GM12892 (cell line): ENCODE measurements at regions not wholly inside any gene's neighbourhood (a gene's known extent, or its start where the extent isn't known, plus 50 kb on each side); places are given as distances from the start of the nearest gene placed in this dataset.

ENCODE experiments used
- DNase-seq: peaks from one replicate; pipeline ENCODE4 v3.0.0; 2011; ENCODE audit not compliant: insufficient read length
- FAIRE-seq: peaks from 2 replicates; lab custom pipeline; 2011; peaks lifted over from hg19 to GRCh38; lab: Jason Lieb, UNC
- POLR2A ChIP-seq: IDR thresholded peaks from 2 replicates; pipeline ENCODE4 v1.6.1; 2011; ENCODE audit warnings: low read depth, low read length, control low read depth
- POLR2AphosphoS5 ChIP-seq: IDR thresholded peaks from 2 replicates; pipeline ENCODE4 v1.6.1; 2011; ENCODE audit warnings: low read depth, low read length, control low read depth
- TAF1 ChIP-seq: IDR thresholded peaks from 2 replicates; pipeline ENCODE4 v1.6.1; 2011; ENCODE audit warnings: low read depth, mild to moderate bottlenecking, control low read depth, low read length, borderline replicate concordance

- FAIRE-seq (no peak), DNase-seq (no peak)
- TF ChIP-seq POLR2AphosphoS5 (no peak), TAF1 (no peak), POLR2A (no peak)
Observed at GRCh38 chr5:159832073-159832472, 84.2 kb upstream of the ADRA1B start.

GRCh38 chr5:159833088-159833487 is 83.2 kb upstream of the ADRA1B start:
- peak; percentile 51 for FAIRE-seq
- no peak for DNase-seq
- TF ChIP-seq POLR2AphosphoS5 (no peak), TAF1 (no peak), POLR2A (no peak)

GRCh38 chr5:159833846-159834245 is 82.4 kb upstream of the ADRA1B start:
- DNase-seq (no peak), FAIRE-seq (no peak)
- TF ChIP-seq POLR2AphosphoS5, result no peak
- TF ChIP-seq TAF1, result no peak
- no peak for TF ChIP-seq POLR2A

GRCh38 chr5:159835548-159835947 is 80.7 kb upstream of the ADRA1B start:
- no peak for FAIRE-seq
- no peak for DNase-seq
- no peak for TF ChIP-seq POLR2AphosphoS5
- no peak for TF ChIP-seq TAF1
- no peak for TF ChIP-seq POLR2A

GRCh38 chr5:159836691-159837090 is 79.6 kb upstream of the ADRA1B start:
- no peak for FAIRE-seq

GRCh38 chr5:159837860-159838259 is 78.4 kb upstream of the ADRA1B start:
- no peak for FAIRE-seq
- no peak for DNase-seq
- TF ChIP-seq POLR2AphosphoS5, result no peak
- no peak for TF ChIP-seq POLR2A
- no peak for TF ChIP-seq TAF1

More at GRCh38 chr5:159836691-159837090, 79.6 kb upstream of the ADRA1B start:
- no peak for DNase-seq
- TF ChIP-seq POLR2AphosphoS5, result no peak
- no peak for TF ChIP-seq POLR2A
- TF ChIP-seq TAF1, result no peak

GRCh38 chr5:159838551-159839222 is 77.6 kb upstream of the ADRA1B start:
- DNase-seq (no peak), FAIRE-seq (no peak)
- TF ChIP-seq POLR2A, result no peak
- TF ChIP-seq TAF1, result no peak
- TF ChIP-seq POLR2AphosphoS5, result no peak

GRCh38 chr5:159844267-159845121 is 71.8 kb upstream of the ADRA1B start:
- DNase-seq (no peak), FAIRE-seq (no peak)
- no peak for TF ChIP-seq POLR2A
- TF ChIP-seq TAF1, result no peak
- no peak for TF ChIP-seq POLR2AphosphoS5

GRCh38 chr5:159849437-159850083 is 66.7 kb upstream of the ADRA1B start:
- FAIRE-seq, result no peak
- no peak for TF ChIP-seq POLR2A
- no peak for TF ChIP-seq TAF1
- no peak for TF ChIP-seq POLR2AphosphoS5
- no peak for DNase-seq

GRCh38 chr5:159850160-159850559 is 66.1 kb upstream of the ADRA1B start:
- no peak for FAIRE-seq
- no peak for TF ChIP-seq TAF1
- no peak for TF ChIP-seq POLR2AphosphoS5
- TF ChIP-seq POLR2A, result no peak
- no peak for DNase-seq

GRCh38 chr5:159851053-159851452 is 65.2 kb upstream of the ADRA1B start:
- no peak for FAIRE-seq
- no peak for DNase-seq
- TF ChIP-seq POLR2A (no peak), POLR2AphosphoS5 (no peak), TAF1 (no peak)

- no peak for DNase-seq
- no peak for TF ChIP-seq TAF1
- no peak for TF ChIP-seq POLR2A
- TF ChIP-seq POLR2AphosphoS5, result no peak
- FAIRE-seq, result no peak
Observed at GRCh38 chr5:159854916-159855315, 61.4 kb upstream of the ADRA1B start.
